ENCODE measurements at regions not wholly inside any gene's neighbourhood (a gene's known extent, or its start where the extent isn't known, plus 50 kb on each side); places are given as distances from the start of the nearest gene placed in this dataset.

DNA sequence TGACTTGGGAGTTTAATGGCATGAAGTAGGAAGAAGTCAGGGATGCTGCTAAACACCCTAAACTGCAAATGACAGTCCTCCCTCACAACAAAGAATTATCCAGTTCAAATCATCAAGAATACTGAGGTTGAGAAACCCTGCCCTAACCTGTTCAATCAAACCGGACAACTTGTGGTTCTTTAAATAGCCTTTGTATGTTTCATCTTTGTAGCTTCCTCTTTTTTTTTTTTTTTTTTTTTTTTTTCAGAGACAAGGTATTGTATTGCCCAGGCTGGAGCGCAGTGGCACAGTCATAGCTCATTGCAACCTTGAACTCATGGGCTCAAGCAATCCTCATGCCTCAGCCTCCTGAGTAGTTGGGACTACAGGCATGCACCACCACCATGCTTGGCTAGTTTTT lies 52.5 kb upstream of the TTC29 start:
- Mint-ChIP-seq H3K27me3 (peaks cover 5% of the 10 kb centered on the region), H3K27ac (no peak overlapping the region), H3K4me3 (no peak overlapping the region), H3K4me1 (no peaks in the 10 kb centered on the region), H3K36me3 (no peaks in the 10 kb centered on the region), H3K9me3 (peaks cover 6% of the 10 kb centered on the region)
- no peak for DNase-seq

DNA sequence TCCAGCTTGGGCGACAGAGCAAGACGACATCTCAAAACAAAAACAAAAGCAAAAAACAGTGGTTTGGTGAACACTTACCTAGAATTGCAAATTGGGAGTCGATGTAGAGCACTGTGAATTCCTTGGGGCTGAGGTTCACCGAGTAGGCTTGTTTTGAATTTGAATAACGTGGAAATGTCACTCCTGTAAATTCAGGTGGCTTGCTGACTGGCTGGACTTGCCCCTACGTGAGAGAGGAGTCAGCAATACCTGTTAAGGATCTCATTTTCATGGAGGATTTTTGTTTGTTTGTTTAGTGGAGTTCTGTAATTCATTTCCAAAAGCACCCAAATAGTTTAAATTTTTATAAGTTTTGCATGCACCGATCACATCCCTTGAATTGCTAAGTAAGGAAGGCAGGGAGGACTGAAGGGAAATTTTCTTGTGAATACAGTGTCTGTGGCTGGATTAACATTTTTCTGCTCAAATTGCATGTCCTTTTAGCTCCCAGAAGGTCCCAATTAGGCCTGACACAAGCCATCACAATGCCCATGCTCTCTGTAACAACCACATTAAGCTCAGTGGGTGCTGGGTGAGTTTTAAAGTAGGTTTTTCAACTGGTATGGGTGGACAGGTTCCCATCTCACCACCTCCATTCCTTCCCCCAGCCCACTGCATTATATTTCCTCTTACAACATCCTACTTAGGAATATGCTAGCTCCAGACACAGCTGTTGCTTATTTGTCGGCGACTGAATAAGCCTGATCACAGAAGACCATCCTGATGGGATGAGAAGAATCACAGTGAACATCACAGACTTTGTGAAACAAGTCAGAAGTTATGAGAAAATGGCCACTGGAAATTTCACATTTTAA lies 58.5 kb upstream of the TTC29 start:
- Mint-ChIP-seq H3K27ac (no peak overlapping the region), H3K36me3 (no peaks in the 10 kb centered on the region), H3K4me1 (no peaks in the 10 kb centered on the region), H3K9me3 (no peaks in the 10 kb centered on the region), H3K27me3 (peaks cover 7% of the 10 kb centered on the region), H3K4me3 (no peak overlapping the region)
- no peak for DNase-seq

DNA sequence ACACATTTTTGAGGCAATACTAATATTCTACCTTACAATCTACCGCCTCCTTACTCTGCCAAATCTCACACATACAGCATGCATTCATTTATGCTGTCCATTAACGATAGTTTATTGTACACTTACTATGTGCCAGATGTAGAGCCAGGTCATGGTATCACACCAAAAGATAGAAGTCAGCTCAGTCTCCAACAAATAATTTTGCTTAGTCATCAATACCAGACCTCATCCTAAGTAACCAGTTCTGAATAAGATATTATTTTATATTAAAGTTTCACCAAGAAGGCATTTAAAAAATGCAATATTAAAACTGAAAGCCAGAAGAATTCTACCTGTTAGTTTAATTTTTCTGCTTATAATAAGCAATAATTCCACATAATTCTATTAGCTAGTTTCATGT lies 60.6 kb upstream of the TTC29 start:
- Mint-ChIP-seq H3K27ac (no peak overlapping the region), H3K9me3 (no peaks in the 10 kb centered on the region), H3K36me3 (no peaks in the 10 kb centered on the region), H3K4me1 (no peaks in the 10 kb centered on the region), H3K27me3 (peaks cover 7% of the 10 kb centered on the region), H3K4me3 (no peak overlapping the region)
- no peak for DNase-seq

DNA sequence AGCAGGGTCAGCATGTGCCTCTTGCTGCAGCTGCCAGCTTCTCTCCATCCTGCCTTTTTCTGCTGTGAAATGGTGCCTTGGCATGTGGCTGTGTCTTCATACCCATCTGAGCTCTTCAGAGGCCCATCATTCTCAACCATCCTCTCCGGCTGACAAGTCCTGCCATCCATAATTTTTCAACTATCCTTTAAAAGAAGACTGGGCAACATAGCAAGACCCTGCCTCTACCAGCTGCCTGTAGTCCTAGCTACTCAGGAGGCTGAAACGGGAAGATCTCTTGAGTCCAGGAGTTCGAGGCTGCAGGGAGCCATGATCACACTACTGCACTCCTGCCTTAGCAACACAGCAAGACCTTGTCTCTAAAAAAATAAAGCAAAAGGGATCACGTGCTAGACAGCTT lies 64.2 kb upstream of the TTC29 start:
- Mint-ChIP-seq H3K4me3 (no peak overlapping the region), H3K27me3 (peaks cover 7% of the 10 kb centered on the region), H3K27ac (no peak overlapping the region), H3K4me1 (no peaks in the 10 kb centered on the region), H3K9me3 (no peaks in the 10 kb centered on the region), H3K36me3 (no peaks in the 10 kb centered on the region)
- no peak for DNase-seq

DNA sequence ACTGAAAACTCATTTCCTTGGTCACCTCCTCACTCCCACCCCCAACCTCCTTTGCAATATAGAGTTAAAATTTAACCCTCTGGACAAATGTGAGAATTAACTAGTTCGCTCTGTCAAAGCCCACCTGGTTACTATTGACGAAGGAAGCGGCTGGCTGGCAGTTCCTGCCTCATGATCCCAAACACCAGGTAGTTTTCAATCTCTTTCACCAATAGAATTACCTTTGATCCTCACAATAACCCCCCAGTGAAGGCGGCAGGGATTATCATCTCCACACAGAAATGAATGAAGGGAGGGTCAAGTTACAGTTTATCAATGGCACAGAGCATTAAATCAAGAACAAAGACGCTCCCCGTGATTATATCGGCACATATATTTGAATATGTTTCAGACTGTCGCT lies 65.7 kb upstream of the TTC29 start:
- H3K27ac Mint-ChIP-seq = no peak overlapping the region
- H3K4me1 Mint-ChIP-seq = no peaks in the 10 kb centered on the region
- no peaks in the 10 kb centered on the region for H3K9me3 Mint-ChIP-seq
- no peak overlapping the region for H3K4me3 Mint-ChIP-seq
- peaks cover 7% of the 10 kb centered on the region for H3K27me3 Mint-ChIP-seq
- no peak for DNase-seq
- H3K36me3 Mint-ChIP-seq = no peaks in the 10 kb centered on the region

DNA sequence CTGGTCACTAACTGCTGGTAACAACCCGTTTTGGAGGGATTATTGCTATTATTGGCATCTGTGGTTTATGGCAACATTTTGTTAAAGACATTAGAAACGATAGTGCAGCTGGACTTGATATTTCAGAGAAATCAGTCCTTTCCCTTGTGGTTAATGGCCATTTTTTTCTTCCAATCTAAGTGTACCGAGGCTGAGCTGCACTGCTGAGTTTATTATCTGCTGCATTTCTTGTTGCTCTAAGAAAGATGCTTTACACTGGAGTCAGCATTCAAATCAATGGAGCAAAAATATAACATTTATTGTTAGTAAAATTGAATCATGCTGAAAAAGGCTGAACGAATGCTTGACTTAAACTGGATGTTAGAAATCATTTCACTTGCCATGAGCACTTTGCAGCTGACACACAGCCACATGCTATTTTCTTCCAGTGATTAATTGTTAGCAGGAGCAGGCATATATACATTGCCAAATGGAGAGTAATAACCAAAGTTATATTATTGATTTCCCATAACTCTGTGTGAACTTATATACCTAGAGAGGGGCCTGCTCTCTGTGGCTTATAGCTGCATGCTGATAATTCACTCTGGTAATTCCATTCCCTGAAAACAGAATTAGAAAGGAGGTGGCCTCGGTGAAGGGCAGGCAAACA lies 66.5 kb upstream of the TTC29 start:
- H3K4me1 Mint-ChIP-seq = no peaks in the 10 kb centered on the region
- no peak for DNase-seq
- no peak overlapping the region for H3K4me3 Mint-ChIP-seq
- peaks cover 7% of the 10 kb centered on the region for H3K27me3 Mint-ChIP-seq
- no peak overlapping the region for H3K27ac Mint-ChIP-seq
- no peaks in the 10 kb centered on the region for H3K9me3 Mint-ChIP-seq
- H3K36me3 Mint-ChIP-seq = no peaks in the 10 kb centered on the region

DNA sequence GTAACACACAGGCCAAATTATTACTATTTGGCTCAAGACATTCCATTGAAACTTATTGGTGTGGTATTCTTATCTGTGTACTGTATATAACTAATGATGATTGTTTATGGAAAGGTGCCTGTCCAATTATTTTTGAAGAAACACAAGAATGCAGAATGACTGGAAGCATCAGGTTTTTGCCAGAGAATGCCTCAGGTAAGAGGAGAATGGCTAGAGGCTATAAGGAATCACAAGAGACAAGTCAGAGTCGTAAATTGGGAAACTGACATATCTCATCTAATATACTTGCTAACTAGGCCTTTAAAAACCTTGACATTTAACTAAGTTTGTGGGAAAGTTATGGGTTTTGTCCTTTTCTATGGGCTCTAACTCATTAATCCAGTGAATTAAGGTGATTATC lies 69.3 kb upstream of the TTC29 start:
- H3K4me1 Mint-ChIP-seq = no peaks in the 10 kb centered on the region
- H3K36me3 Mint-ChIP-seq = no peaks in the 10 kb centered on the region
- H3K27ac Mint-ChIP-seq = no peak overlapping the region
- no peak overlapping the region for H3K4me3 Mint-ChIP-seq
- no peak for DNase-seq
- H3K27me3 Mint-ChIP-seq = no peaks in the 10 kb centered on the region
- H3K9me3 Mint-ChIP-seq = no peaks in the 10 kb centered on the region

DNA sequence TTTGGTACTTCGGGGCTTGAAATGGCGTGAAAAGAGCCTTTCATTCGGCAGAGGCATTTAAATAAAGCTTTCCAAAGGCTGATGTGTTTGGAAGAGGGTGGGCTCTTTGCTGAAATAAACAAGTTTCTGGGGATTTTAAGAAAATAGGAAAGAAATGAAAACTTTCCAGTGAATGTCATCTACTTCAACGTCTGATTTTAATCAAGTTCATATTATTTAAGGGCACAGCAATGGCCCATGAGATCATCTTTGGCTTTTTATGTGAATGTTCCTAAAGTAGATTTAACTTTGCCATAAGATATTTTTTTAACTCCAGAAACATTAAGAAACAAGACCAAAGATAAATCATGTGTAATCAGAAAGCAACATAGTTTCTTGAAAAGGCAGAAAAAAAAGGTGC lies 69.8 kb upstream of the TTC29 start:
- H3K27me3 Mint-ChIP-seq = no peaks in the 10 kb centered on the region
- H3K9me3 Mint-ChIP-seq = no peaks in the 10 kb centered on the region
- H3K36me3 Mint-ChIP-seq = no peaks in the 10 kb centered on the region
- H3K27ac Mint-ChIP-seq = no peak overlapping the region
- no peaks in the 10 kb centered on the region for H3K4me1 Mint-ChIP-seq
- DNase-seq = no peak
- no peak overlapping the region for H3K4me3 Mint-ChIP-seq

DNA sequence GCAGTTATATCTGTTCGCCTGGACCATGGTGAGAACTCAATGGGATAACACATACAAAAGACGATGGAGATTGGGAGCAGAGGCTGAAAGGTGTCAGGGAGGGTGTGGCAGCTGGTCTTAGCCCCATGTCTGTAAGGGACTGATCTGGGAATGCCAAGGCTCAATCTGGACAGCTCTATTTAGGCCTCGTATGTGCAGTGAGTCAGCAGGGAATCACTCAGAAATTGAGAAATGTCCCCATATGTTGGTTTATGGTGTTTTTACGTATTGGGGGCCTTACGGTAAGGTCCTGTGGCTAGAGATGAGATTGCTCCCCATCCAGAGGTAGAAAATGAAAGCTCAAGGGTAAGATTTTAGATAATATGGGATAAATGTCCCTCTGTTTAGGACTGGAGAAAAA lies 71.4 kb upstream of the TTC29 start:
- no peaks in the 10 kb centered on the region for H3K36me3 Mint-ChIP-seq
- no peak for DNase-seq
- H3K4me1 Mint-ChIP-seq = no peaks in the 10 kb centered on the region
- H3K9me3 Mint-ChIP-seq = no peaks in the 10 kb centered on the region
- H3K27ac Mint-ChIP-seq = no peak overlapping the region
- no peak overlapping the region for H3K4me3 Mint-ChIP-seq
- no peaks in the 10 kb centered on the region for H3K27me3 Mint-ChIP-seq

DNA sequence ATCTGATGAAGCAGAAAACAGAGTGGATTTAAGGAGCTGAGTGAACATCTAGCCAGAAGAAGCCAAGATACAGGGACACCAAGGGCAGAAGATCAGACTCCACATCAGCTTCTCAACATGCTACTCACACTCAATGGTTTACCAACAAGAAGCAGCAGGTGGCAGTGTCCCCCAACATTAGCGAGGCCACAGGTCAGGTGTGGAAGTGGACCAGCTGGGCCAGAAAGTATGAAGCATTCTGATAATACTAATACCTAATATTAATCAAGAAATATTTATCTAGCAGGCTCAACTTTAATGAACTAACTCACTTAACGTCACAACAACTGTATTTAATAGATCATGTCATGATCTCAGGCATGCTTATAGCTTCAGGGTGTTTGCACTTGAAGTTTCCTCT lies 73.4 kb upstream of the TTC29 start:
- no peak overlapping the region for H3K4me3 Mint-ChIP-seq
- H3K9me3 Mint-ChIP-seq = no peaks in the 10 kb centered on the region
- peak; percentile 36 for DNase-seq
- H3K27me3 Mint-ChIP-seq = no peaks in the 10 kb centered on the region
- no peak overlapping the region for H3K27ac Mint-ChIP-seq
- no peaks in the 10 kb centered on the region for H3K4me1 Mint-ChIP-seq
- no peaks in the 10 kb centered on the region for H3K36me3 Mint-ChIP-seq

DNA sequence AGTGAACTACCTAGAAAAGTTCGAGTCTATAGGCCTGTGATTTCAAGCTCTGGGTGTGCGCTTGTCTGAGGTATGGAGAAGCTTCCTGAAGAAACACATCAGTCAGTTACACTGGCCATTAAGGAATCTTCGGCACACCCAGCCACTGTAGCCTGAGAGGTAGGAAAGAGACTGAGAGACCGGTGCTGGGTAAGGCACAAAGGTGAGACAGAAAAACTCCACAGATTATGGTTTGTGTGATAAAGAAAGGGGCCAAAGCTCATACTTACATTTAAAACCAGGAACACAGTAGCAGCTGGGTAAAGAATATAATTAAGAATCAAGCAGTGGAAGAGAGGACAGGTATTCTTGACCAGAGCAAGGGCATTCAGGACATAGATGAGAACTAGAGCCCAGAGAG lies 74.8 kb upstream of the TTC29 start:
- no peak for DNase-seq
- Mint-ChIP-seq H3K36me3 (no peaks in the 10 kb centered on the region), H3K27ac (no peak overlapping the region), H3K27me3 (no peaks in the 10 kb centered on the region), H3K4me1 (no peaks in the 10 kb centered on the region), H3K4me3 (no peak overlapping the region), H3K9me3 (no peaks in the 10 kb centered on the region)

DNA sequence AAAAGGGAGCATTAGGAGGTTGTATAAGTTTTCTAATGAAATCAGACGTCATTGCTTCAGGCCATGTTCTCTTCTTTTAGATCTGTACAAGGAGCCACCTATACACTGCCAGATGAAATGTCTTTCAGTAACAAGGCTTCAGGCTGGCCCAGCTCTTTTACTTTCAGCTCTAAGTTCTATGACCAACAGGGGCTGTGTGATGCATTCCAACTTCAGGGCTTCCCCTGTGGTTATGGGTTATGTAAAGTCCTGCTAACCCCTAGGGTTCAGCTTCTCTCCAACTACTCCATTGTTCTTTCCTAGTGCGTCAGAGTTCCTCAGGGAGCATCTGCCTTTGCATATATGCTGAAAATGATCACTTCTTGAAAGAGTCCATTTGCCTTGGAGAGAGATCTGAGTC lies 79.4 kb upstream of the TTC29 start:
- Mint-ChIP-seq H3K27ac (no peak overlapping the region), H3K27me3 (no peaks in the 10 kb centered on the region), H3K4me1 (no peaks in the 10 kb centered on the region), H3K4me3 (no peak overlapping the region), H3K9me3 (no peaks in the 10 kb centered on the region), H3K36me3 (no peaks in the 10 kb centered on the region)
- DNase-seq = no peak

DNA sequence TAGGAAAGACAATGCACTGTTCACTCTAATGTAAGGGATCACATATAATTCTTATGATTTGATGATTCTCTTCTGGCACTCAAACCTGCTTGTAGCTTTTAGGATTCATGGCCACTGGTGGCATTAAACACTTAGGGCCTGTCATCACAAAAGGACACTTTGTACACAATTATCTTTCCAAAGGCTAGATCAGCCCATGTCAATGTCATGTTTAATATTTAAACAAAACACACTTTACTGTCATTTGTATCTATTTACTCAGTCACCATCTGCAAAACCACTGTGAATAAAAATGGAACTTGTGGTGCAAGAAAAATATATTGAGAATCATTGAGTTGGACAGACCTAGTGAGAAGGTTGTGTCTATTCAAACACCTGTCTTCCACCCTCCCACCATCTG lies 83.6 kb upstream of the TTC29 start:
- no peaks in the 10 kb centered on the region for H3K9me3 Mint-ChIP-seq
- no peak overlapping the region for H3K4me3 Mint-ChIP-seq
- no peaks in the 10 kb centered on the region for H3K4me1 Mint-ChIP-seq
- peaks cover 4% of the 10 kb centered on the region for H3K27me3 Mint-ChIP-seq
- no peaks in the 10 kb centered on the region for H3K36me3 Mint-ChIP-seq
- no peak overlapping the region for H3K27ac Mint-ChIP-seq
- DNase-seq = no peak

DNA sequence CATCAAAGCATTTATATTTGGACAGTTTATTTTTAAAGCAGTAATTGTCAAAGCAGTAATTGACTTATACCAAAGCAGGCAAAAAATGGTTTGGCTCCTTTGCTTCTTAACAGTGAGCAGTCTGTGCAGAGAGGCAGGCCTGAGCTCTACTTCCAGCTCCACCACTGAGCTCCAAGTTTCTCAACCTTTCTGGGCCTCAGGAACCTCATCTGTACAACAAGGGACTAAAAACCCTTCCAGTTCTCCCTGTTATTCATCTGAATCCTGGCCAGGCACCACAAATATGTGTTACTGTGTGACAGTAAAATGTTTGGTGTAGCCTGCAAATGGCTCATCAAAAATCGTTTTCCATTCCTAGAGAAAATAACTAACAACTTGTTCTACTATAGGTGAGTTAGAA lies 88.7 kb upstream of the TTC29 start:
- Mint-ChIP-seq H3K27me3 (peaks cover 8% of the 10 kb centered on the region), H3K9me3 (no peaks in the 10 kb centered on the region), H3K4me3 (no peak overlapping the region), H3K36me3 (no peaks in the 10 kb centered on the region), H3K4me1 (no peaks in the 10 kb centered on the region), H3K27ac (no peak overlapping the region)
- DNase-seq = no peak

DNA sequence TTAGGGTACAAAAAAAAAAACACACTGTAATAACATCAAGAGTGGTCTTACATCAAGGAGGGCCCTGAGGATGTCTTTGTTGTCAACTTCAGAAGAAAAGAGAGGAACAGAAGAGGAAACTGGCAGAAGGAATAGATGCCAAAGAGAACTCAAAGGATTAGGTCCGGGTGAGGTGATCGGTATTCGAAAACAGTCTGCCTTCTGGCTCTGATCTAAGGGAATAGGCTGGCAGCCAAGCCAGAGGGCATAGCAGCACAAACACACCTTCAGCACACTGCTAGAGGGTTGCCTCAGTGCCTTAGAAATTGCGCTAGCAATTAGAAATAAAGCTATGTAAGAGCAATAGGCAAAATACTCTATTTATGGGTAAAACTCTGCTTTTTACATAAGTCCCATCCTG lies 91.4 kb upstream of the TTC29 start:
- H3K9me3 Mint-ChIP-seq = no peaks in the 10 kb centered on the region
- no peak overlapping the region for H3K4me3 Mint-ChIP-seq
- DNase-seq = no peak
- H3K27me3 Mint-ChIP-seq = peaks cover 16% of the 10 kb centered on the region
- H3K36me3 Mint-ChIP-seq = no peaks in the 10 kb centered on the region
- H3K27ac Mint-ChIP-seq = no peak overlapping the region
- H3K4me1 Mint-ChIP-seq = no peaks in the 10 kb centered on the region

DNA sequence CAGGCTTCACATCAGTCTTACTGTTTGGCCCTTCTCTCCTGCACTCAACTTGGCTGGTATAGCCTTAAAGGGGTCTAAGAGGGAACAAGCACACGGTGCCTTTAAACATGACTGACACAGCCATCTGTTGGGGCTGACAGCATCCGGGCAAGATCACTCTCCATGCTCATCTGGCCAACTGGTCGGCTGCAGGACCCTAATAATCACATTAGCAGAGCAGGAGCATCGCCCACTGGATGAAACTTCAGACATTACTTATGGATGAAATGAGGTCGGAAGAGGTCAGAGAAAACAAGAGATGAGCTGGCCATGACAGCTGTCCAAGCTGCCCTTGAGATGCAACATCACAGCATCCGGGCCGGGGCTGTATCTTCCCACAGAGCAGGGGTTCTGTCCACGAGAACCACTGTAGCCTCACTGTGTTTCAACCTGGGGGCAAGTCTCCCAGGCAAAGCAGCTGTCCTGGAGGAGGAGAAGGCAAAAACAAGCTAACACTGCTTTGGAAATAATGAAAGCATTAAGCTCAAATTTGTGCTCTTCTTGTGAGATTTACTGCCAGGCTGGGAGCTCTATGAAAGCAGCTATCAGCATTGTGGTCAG lies 94.4 kb upstream of the TTC29 start:
- Mint-ChIP-seq H3K4me1 (no peaks in the 10 kb centered on the region), H3K27ac (no peak overlapping the region)

More for the DNA sequence above, 94.4 kb upstream of the TTC29 start:
- Mint-ChIP-seq H3K27me3 (peaks cover 19% of the 10 kb centered on the region), H3K4me3 (no peak overlapping the region), H3K9me3 (no peaks in the 10 kb centered on the region), H3K36me3 (no peaks in the 10 kb centered on the region)
- no peak for DNase-seq
